Activated naive CD4-positive, alpha-beta T cell treated with anti-CD3 and anti-CD28 coated beads, Interleukin-2, amount 50 U/mL, for 24 hours (primary cell): ENCODE measurements at regions not wholly inside any gene's neighbourhood (a gene's known extent, or its start where the extent isn't known, plus 50 kb on each side); places are given as distances from the start of the nearest gene placed in this dataset.

ENCODE experiments used
- H3K27ac Mint-ChIP-seq: one replicate; pipeline ENCODE4 v1.8.0; 2021; ENCODE audit warnings: mild to moderate bottlenecking, mixed read lengths
- H3K27me3 Mint-ChIP-seq: one replicate; pipeline ENCODE4 v1.8.0; 2021; ENCODE audit warnings: mixed read lengths
- H3K36me3 Mint-ChIP-seq: one replicate; pipeline ENCODE4 v1.8.0; 2021; ENCODE audit warnings: mixed read lengths
- H3K4me1 Mint-ChIP-seq: one replicate; pipeline ENCODE4 v1.8.0; 2021; ENCODE audit warnings: mixed read lengths
- H3K4me3 Mint-ChIP-seq: one replicate; pipeline ENCODE4 v1.8.0; 2021; ENCODE audit warnings: mild to moderate bottlenecking, mixed read lengths
- H3K9me3 Mint-ChIP-seq: one replicate; pipeline ENCODE4 v1.8.0; 2021; ENCODE audit warnings: mixed read lengths

DNA sequence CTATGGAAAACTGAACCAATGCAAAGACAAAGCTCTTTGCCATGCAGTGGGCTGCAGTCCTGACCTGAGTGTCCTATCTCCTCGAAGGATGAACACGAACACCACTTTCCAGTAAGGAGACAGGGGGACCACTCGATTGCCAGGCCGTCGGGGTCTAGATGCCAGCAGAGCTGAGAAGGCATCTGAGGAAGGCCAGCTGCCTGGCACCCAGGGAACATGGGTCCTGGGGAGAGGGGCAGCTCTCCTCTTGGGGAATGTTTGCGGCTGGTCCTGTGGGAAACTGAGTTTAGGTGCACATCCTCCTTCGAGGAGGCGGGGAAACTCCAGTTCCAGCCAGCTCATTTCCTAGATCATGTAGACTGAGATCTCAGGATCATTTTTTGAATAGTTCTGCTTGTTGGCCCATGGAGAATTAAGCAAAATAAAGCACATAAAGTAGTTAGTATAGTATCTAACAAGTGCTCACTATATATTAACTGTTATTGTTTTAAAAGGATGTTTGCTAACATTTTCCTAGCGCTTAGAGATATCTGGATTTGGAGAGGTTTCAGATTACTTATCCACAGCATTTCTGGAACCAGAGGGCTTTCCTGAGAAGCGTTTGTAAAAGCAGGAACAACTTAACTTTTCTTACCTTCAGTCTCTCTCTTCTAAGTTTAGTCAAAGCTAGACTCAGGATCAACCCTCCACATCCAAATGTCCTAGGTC, 225.3 kb upstream of the FOXQ1 start:
- no peaks in the 10 kb centered on the region for H3K4me1 Mint-ChIP-seq
- no peak overlapping the region for H3K27ac Mint-ChIP-seq
- no peaks in the 10 kb centered on the region for H3K9me3 Mint-ChIP-seq
- no peak overlapping the region for H3K4me3 Mint-ChIP-seq
- no peaks in the 10 kb centered on the region for H3K36me3 Mint-ChIP-seq
- peaks cover 5% of the 10 kb centered on the region for H3K27me3 Mint-ChIP-seq

DNA sequence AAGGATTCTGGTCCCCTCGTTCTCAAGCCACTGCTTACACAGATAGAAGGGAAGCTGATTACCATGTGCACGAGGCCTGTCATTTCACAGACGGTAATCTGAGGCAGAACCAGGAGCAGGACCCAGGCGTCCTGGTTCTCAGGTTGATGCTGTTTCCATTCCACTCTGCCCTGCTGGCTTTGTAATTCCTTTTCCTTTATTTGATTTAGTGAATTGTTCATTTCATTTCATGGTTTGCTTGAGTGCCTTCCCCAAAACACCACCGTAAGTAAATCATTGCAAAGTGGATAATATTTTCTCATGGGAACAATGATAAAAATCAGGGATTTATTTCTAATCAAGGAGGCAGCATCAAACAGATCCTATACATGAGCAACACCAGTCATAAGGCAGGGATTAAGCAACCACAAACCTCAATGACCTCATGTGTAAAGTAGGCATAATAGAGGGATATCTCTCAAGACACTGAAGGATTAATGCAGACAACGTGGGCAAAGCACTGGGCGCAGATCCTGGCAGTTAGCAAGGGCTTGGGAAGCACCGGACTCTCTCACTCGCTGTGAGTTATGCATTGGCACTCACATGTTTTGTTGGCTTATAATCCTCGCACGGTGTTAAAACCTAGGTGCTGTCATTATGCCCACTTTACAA, 229.5 kb upstream of the FOXQ1 start:
- H3K27ac Mint-ChIP-seq: no peak overlapping the region
- no peaks in the 10 kb centered on the region for H3K9me3 Mint-ChIP-seq
- no peaks in the 10 kb centered on the region for H3K36me3 Mint-ChIP-seq
- H3K4me1 Mint-ChIP-seq: no peaks in the 10 kb centered on the region
- H3K27me3 Mint-ChIP-seq: peaks cover 8% of the 10 kb centered on the region
- H3K4me3 Mint-ChIP-seq: no peak overlapping the region

- Mint-ChIP-seq H3K4me1 (no peaks in the 10 kb centered on the region), H3K27me3 (peaks cover 7% of the 10 kb centered on the region), H3K27ac (no peak overlapping the region)
These were observed 230.2 kb upstream of the FOXQ1 start for GRCh38 chr6:1081551-1082284.

DNA sequence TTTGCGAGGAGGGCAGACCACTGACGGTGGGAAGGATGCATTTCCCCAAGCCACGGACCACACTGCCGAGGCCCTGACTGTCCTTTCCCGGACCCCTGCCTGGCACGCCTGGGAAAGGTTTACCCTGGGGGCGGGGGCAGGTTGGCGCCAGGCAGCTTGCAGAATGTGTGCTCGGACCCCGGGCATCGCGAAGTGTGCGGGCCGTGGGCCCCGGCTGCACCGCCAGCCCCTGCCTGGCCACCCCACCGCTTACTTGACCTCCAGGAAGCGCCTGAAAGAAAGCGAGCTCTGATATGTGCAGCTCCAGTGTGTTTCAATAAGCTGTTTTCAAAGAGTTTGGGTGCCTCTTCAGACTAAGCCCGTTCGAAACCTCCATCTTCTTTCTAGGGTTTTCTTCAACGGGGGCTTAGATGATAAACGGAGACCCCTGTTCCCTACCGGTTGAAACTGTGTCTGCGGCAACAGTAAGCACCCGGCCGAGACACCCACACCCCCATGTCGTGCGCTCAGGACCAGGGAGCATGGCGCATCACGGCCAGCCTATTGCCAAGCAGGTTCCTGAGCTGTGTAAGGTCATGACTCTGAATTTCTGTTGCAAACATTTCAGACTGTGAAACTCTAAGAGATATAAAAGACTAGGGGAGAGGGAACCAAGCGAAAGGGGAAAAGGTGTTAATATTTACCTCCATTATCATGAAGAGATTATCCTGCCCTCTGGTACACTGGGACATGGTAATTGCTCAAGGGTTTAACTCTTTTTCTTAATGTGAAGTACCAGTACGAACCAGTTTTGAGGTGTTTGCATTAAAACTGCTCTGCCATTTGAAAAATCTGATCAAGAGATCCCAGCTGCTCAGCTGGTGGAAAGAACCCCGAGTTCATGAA, 231.2 kb upstream of the FOXQ1 start:
- Mint-ChIP-seq H3K4me1 (no peaks in the 10 kb centered on the region), H3K9me3 (no peaks in the 10 kb centered on the region), H3K36me3 (no peaks in the 10 kb centered on the region), H3K27ac (no peak overlapping the region), H3K4me3 (no peak overlapping the region), H3K27me3 (peaks cover 7% of the 10 kb centered on the region)

More at GRCh38 chr6:1081551-1082284, 230.2 kb upstream of the FOXQ1 start:
- Mint-ChIP-seq H3K36me3 (no peaks in the 10 kb centered on the region), H3K9me3 (no peaks in the 10 kb centered on the region), H3K4me3 (no peak overlapping the region)

- H3K4me1 Mint-ChIP-seq: no peaks in the 10 kb centered on the region
- no peak overlapping the region for H3K4me3 Mint-ChIP-seq
These were observed 232.4 kb upstream of the FOXQ1 start for GRCh38 chr6:1079525-1079924.

DNA sequence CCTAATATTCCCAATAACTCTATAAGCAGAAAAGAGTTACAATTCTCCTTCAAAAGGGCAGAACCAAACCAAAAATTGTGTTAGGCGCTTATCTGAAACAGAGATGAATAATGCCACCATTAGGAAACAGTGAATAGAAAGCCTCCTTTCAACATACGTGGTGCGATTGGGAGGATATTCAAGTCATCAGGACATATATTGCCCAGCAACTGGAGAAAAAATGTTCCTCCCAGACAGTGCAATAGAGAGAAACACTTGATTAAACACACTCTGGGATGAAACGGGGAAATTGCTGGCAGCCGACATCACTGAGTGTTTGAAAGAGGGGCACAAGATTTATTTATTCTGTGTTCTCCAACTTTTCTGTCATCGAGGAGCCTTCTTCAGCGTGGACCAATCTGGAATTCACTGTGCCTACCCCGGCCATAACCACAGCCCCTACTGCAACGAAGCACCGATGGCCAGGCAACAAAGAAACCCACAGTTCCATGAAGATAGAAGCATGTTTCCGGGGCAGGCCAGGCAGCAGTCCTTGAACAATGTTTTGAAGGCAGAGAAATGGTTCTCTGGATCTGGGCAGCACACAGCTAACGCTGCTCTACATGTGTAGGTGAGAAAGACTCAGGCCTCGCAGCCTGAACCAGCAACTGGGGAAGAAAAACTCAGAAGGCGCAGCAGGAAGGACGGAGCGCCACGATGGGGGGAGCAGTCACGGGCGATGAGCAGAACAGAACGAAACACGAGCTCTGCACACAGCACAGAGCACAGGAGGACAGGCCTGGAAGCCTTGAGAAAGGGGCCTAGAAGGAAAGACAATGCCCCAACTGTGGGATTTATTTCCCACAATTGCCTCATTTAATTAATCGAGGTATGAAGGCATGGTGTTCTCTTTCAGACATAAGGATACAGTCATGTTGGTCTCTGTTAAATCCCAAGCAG, 234.2 kb upstream of the FOXQ1 start:
- no peaks in the 10 kb centered on the region for H3K36me3 Mint-ChIP-seq
- no peaks in the 10 kb centered on the region for H3K9me3 Mint-ChIP-seq
- peaks cover 10% of the 10 kb centered on the region for H3K27me3 Mint-ChIP-seq
- H3K4me1 Mint-ChIP-seq: no peaks in the 10 kb centered on the region
- no peak overlapping the region for H3K4me3 Mint-ChIP-seq
- H3K27ac Mint-ChIP-seq: no peak overlapping the region

More at GRCh38 chr6:1079525-1079924, 232.4 kb upstream of the FOXQ1 start:
- Mint-ChIP-seq H3K27me3 (peaks cover 7% of the 10 kb centered on the region), H3K9me3 (no peaks in the 10 kb centered on the region), H3K27ac (no peak overlapping the region), H3K36me3 (no peaks in the 10 kb centered on the region)

DNA sequence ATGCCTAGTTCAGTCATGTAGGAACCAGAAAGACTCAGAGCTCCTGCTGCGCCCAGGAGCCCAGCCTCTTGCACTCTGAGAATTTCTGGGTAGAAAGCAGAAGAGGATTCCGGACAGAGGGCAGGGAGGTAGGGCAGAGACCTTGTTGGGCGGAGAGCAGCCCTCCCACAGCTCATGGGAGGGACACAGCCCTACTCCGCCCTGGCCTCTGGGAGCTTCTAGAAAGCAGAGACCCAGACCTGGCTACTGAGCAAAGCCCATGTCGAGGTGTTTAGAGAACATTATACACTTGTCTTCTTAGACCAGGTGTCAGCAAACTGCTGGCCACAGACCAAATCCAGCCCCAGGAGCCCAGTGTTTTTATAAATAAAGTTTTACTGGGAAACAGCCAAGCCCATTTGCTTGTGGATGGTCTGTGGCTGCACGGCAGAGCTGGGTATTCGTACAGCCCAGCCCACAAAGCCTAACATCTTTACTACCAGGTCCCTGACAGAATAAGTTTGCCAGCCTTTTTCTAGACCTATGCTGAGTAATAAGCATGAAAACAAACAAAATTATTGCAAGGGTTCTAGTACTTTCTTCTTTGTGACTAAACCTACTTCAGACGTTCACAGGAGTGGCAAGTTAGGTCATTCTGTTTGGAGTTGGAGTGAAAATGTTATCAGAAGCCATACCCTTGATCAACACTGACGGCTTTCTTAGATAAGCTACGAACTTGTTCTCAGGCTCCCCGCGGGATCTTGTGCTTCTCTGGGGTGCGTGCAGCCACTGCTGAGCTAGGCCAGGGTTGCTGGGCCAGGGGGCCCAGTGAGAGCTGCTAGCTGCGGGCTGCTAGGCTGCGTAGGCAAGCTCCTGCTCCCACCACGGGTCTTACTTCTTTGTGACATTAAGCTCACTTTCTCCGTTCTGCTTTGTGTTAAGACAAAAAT, 235.1 kb upstream of the FOXQ1 start:
- Mint-ChIP-seq H3K4me3 (no peak overlapping the region), H3K27ac (no peak overlapping the region), H3K4me1 (no peaks in the 10 kb centered on the region), H3K9me3 (no peaks in the 10 kb centered on the region), H3K36me3 (no peaks in the 10 kb centered on the region), H3K27me3 (peaks cover 10% of the 10 kb centered on the region)

DNA sequence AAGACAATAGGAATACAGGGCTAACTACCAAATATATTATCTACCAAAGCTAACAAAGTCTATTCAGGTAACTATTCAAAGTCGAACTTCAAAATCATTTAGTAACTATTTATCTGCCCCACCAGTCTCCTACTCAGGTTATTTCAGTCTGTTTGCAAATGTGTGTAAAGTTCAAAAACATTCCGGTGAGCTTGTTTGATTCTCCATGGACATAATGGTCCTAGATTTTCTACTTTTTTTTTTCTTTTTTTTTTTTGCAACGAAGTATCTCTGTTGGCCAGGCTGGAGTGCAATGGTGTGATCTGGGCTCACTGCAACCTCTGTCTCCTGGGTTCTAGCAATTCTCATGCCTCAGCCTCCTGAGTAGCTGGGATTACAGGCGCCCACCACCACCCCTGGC, 236.0 kb upstream of the FOXQ1 start:
- H3K27me3 Mint-ChIP-seq: peaks cover 8% of the 10 kb centered on the region
- no peaks in the 10 kb centered on the region for H3K9me3 Mint-ChIP-seq
- H3K27ac Mint-ChIP-seq: no peak overlapping the region
- no peaks in the 10 kb centered on the region for H3K4me1 Mint-ChIP-seq
- no peak overlapping the region for H3K4me3 Mint-ChIP-seq
- no peaks in the 10 kb centered on the region for H3K36me3 Mint-ChIP-seq

- H3K27ac Mint-ChIP-seq: no peak overlapping the region
- no peaks in the 10 kb centered on the region for H3K9me3 Mint-ChIP-seq
- peaks cover 10% of the 10 kb centered on the region for H3K27me3 Mint-ChIP-seq
- no peaks in the 10 kb centered on the region for H3K4me1 Mint-ChIP-seq
- H3K36me3 Mint-ChIP-seq: no peaks in the 10 kb centered on the region
- H3K4me3 Mint-ChIP-seq: no peak overlapping the region
These were observed 236.5 kb upstream of the FOXQ1 start for GRCh38 chr6:1075444-1075843.

DNA sequence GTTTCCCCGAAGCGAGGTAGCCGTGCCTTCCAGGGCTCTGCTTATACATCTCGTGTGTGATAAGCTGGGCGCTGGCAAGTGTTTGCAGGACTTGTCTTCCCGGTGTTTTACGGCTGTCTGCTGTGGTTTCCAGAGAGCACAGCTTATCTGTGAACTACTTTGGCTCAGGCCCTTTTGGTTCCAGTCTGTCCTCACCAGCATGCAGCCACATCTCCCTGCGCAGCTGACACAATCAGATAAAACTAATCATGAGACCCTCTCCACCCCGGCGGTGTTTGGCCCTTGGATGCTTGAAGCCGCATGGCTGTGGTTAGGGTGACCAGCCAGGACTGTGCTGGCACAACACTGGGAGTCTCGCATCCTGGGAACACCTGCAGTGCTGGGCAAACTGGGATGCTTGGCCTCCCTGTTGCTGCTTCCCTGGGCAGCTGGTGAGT, 241.8 kb upstream of the FOXQ1 start:
- Mint-ChIP-seq H3K36me3 (no peaks in the 10 kb centered on the region), H3K4me3 (no peak overlapping the region), H3K27ac (no peak overlapping the region), H3K4me1 (no peaks in the 10 kb centered on the region), H3K9me3 (no peaks in the 10 kb centered on the region), H3K27me3 (peaks cover 11% of the 10 kb centered on the region)

DNA sequence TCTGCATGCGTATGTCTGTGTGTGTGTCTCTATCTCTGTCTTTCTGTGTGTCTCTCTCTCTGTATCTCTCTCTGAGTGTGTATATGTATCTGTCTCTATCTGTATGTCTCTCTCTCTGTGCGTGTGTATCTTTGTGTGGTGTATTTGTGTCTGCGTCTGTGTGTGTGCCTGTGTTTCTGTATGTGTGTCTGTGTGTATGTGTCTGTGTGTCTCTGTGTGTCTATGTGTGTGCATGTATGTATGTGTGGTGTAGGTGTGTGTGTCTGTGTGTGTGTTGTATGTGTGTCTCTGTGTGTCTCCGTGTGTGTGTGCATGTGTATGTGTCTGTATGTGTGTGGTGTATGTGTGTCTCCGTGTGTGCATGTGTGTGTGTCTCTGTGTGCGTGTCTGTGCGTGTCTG, 243.0 kb upstream of the FOXQ1 start:
- no peak overlapping the region for H3K27ac Mint-ChIP-seq
- H3K4me1 Mint-ChIP-seq: no peaks in the 10 kb centered on the region
- H3K9me3 Mint-ChIP-seq: no peaks in the 10 kb centered on the region
- no peak overlapping the region for H3K4me3 Mint-ChIP-seq
- no peaks in the 10 kb centered on the region for H3K36me3 Mint-ChIP-seq
- peaks cover 12% of the 10 kb centered on the region for H3K27me3 Mint-ChIP-seq

DNA sequence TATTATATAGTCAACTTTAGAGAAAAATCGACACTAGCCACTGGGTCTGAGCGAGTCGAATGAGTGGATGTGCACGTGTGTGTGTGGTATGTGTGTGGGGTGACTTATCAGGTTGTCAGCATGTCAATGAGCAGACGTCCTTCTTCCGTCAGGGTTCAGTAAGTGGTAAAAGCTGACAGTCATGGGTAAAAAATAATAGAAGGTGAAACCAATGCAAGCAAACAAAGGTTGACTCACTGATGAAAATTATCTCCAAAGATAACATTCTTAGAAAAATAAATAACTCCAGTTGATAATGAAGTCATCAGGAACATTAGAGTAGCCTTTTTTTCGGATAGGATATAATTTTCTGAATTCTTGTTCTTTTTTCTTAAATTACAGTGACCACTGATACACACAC, 243.8 kb upstream of the FOXQ1 start:
- H3K4me1 Mint-ChIP-seq: no peaks in the 10 kb centered on the region
- H3K36me3 Mint-ChIP-seq: no peaks in the 10 kb centered on the region
- peaks cover 10% of the 10 kb centered on the region for H3K27me3 Mint-ChIP-seq
- H3K9me3 Mint-ChIP-seq: no peaks in the 10 kb centered on the region
- H3K4me3 Mint-ChIP-seq: no peak overlapping the region
- no peak overlapping the region for H3K27ac Mint-ChIP-seq

GRCh38 chr6:1067346-1067745, 244.6 kb upstream of the FOXQ1 start:
- Mint-ChIP-seq H3K36me3 (no peaks in the 10 kb centered on the region), H3K4me1 (no peaks in the 10 kb centered on the region), H3K27me3 (peaks cover 12% of the 10 kb centered on the region), H3K9me3 (no peaks in the 10 kb centered on the region), H3K27ac (no peak overlapping the region), H3K4me3 (no peak overlapping the region)
